Esophagus squamous epithelium (tissue), 5 donors: ENCODE measurements at regions not wholly inside any gene's neighbourhood (a gene's known extent, or its start where the extent isn't known, plus 50 kb on each side); places are given as distances from the start of the nearest gene placed in this dataset.

Source experiments
- DNase-seq: peaks from one replicate; lab custom pipeline; 2025; lab: John Stamatoyannopoulos, UW
- H3K27ac ChIP-seq, 4 donors: fragments of 200-600 bp; sonication (generic); one replicate each; pipeline ENCODE4 v1.5.1; 2016 to 2019; ENCODE audit warnings: mild to moderate bottlenecking in 1 of 4
- H3K27me3 ChIP-seq, 4 donors: fragments of 200-600 bp; sonication (generic); 1 replicate in 3 of 4; 2 replicates in 1 of 4; pipeline versions ENCODE4 v1.5.1 to v1.6.0; 2017 to 2021; ENCODE audit warnings: antibody characterized with exemption in 1 of 4
- H3K36me3 ChIP-seq, 3 donors: fragments of 200-600 bp; sonication (generic); one replicate each; pipeline ENCODE4 v1.5.1; 2016 to 2019
- H3K4me1 ChIP-seq, 3 donors: fragments of 200-600 bp; sonication (generic); one replicate each; pipeline ENCODE4 v1.5.1; 2017 to 2019
- H3K4me3 ChIP-seq, 4 donors: fragments of 200-600 bp; sonication (generic); 1 replicate in 3 of 4; 2 replicates in 1 of 4; pipeline ENCODE4 v1.5.1; 2016 to 2019; ENCODE audit warnings: mild to moderate bottlenecking in 2 of 4, moderate library complexity in 1 of 4
- H3K9me3 ChIP-seq, 3 donors: fragments of 200-600 bp; sonication (generic); one replicate each; pipeline ENCODE4 v1.5.1; 2016 to 2019
- CTCF ChIP-seq, 6 experiments: fragments of 450-650 bp in 4 of 6; fragments of 200-600 bp in 2 of 6; sonication (generic) in 2 of 6; IDR thresholded peaks; one replicate each; pipeline ENCODE4 v1.5.1; 2016 to 2019; ENCODE audit warnings: antibody characterized with exemption in 6 of 6, mild to moderate bottlenecking in 4 of 6, moderate library complexity in 4 of 6
- POLR2A ChIP-seq, 4 donors: fragments of 450-650 bp; IDR thresholded peaks; one replicate each; pipeline ENCODE4 v1.6.1; 2017; ENCODE audit warnings: antibody characterized with exemption in 4 of 4, mild to moderate bottlenecking in 4 of 4, moderate library complexity in 3 of 4
- WGBS, 2 donors: methylation state at CpG; one replicate each; pipeline ENCODE4 v1.1.5; 2018; 5-methylcytosine and 5-hydroxymethylcytosine counted together
- intact Hi-C: fragments of 100-400 bp; cut with DNase I; formaldehyde crosslinking; loops from one replicate; pipeline ENCODE4 v1.15.0; 2022
- donor health status: DM: yes; HTN: yes; CAD: no.

GRCh38 chr6:8329562-8329961, 105.8 kb downstream of the SLC35B3 start:
- no peak overlapping the region for H3K4me3 ChIP-seq
- 48 to 55% methylated on average over 8 of the region's 8 CpGs for WGBS, 2 donors
- H3K27me3 ChIP-seq = no peaks in the 10 kb centered on the region
- no peak overlapping the region for H3K27ac ChIP-seq
- intact Hi-C loops = no loop called here
- no peak for DNase-seq
- TF ChIP-seq CTCF (IDR thresholded peaks at IDR 0.05) = no peak
- no peak for TF ChIP-seq POLR2A (IDR thresholded peaks at IDR 0.05)
- H3K9me3 ChIP-seq = no peaks in the 10 kb centered on the region
- H3K36me3 ChIP-seq = no peaks in the 10 kb centered on the region
- peaks cover 0 to 9% (median 0%) of the 10 kb centered on the region in 3 donors for H3K4me1 ChIP-seq

DNA sequence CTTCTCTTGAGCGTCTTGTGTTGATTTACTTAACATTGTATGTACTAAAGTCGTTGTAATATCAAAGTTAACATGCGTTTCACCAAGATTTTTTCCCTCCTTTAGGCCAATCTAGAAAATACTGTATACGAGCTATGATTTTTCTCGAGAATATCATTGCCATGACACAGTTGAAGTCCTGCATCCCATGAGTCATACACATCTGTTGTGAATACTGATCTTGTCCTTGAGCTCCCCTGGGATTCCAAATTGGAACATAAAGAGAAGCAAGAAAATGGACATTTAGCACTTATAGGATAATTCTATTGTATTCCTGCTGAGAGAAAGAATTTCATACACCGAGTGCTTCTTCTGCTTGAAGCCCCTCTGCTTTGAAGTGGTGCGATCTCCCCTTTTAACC, 109.6 kb downstream of the SLC35B3 start:
- no peak for DNase-seq
- no peak overlapping the region for H3K4me3 ChIP-seq
- no peaks in the 10 kb centered on the region for H3K27me3 ChIP-seq
- H3K36me3 ChIP-seq = no peaks in the 10 kb centered on the region
- intact Hi-C loops = no loop called here
- WGBS, 2 donors = 79 to 89% methylated on average over 7 of the region's 7 CpGs
- H3K4me1 ChIP-seq = no peaks in the 10 kb centered on the region
- TF ChIP-seq POLR2A (IDR thresholded peaks at IDR 0.05) (no peak), CTCF (IDR thresholded peaks at IDR 0.05) (no peak)
- H3K27ac ChIP-seq = no peak overlapping the region
- H3K9me3 ChIP-seq = no peaks in the 10 kb centered on the region

DNA sequence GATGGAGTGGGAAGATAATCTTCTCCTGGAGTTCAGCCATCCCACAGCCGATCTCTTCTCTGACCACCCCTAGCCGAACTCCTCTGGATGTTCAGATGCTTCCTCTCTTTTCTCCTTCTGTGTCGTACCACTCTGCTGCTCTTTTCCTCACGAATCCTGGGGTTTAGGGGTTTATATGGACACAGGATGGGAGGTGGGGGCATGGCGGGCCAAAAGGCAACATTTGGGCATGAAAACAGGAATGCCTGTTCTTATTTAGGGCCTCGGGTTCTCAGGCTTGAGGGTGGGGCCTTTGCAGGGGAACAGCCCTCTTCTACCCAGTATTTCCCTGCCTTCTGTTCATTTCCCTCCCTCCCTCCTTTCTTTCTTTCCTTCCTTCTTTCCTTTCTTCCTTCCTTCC, 112.7 kb downstream of the SLC35B3 start:
- Histone ChIP-seq H3K36me3 (no peaks in the 10 kb centered on the region), H3K27me3 (no peaks in the 10 kb centered on the region), H3K4me1 (no peaks in the 10 kb centered on the region), H3K4me3 (no peak overlapping the region), H3K27ac (no peak overlapping the region), H3K9me3 (no peaks in the 10 kb centered on the region)
- intact Hi-C loops = no loop called here
- TF ChIP-seq CTCF (IDR thresholded peaks at IDR 0.05) = no peak
- no peak for TF ChIP-seq POLR2A (IDR thresholded peaks at IDR 0.05)
- 78 to 83% methylated on average over 6 of the region's 6 CpGs for WGBS, 2 donors
- DNase-seq = no peak

GRCh38 chr6:8321671-8322404, 113.5 kb downstream of the SLC35B3 start:
- no peak for TF ChIP-seq CTCF (IDR thresholded peaks at IDR 0.05)
- WGBS, 2 donors = 58 to 85% methylated on average over 3 of the region's 3 CpGs
- H3K9me3 ChIP-seq = no peaks in the 10 kb centered on the region
- H3K27me3 ChIP-seq = no peaks in the 10 kb centered on the region
- H3K4me3 ChIP-seq = no peak overlapping the region
- DNase-seq = no peak
- no peaks in the 10 kb centered on the region for H3K4me1 ChIP-seq
- no peaks in the 10 kb centered on the region for H3K36me3 ChIP-seq
- H3K27ac ChIP-seq = no peak overlapping the region
- intact Hi-C loops = no loop called here

DNA sequence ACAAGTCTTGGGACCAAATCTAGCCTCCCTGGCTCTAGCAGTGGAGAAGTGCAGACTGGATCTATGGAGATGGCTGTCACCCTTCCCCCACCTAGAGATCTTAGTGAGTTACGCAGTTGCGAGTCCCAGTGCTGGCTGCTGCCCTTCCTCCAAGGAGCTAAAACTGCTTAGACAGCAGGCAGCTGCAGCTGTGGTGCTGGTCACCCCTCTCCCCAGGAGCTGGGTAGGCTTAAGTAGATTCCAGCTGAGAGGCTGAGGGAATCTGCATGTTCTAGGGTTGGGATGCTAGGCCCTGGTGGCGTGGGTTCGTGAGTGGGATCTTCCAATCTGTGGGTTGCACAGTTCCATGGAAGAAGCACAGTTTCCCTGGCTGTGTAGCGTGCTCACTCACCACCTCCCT, 120.2 kb downstream of the SLC35B3 start:
- no peaks in the 10 kb centered on the region for H3K36me3 ChIP-seq
- WGBS, 2 donors = 90 to 100% methylated on average over 4 to 5 of the region's 5 CpGs
- H3K4me1 ChIP-seq = no peaks in the 10 kb centered on the region
- no peak overlapping the region for H3K4me3 ChIP-seq
- H3K27me3 ChIP-seq = peaks cover 0 to 8% (median 0%) of the 10 kb centered on the region in 4 donors
- H3K27ac ChIP-seq = no peak overlapping the region
- TF ChIP-seq POLR2A (IDR thresholded peaks at IDR 0.05) (no peak), CTCF (IDR thresholded peaks at IDR 0.05) (no peak)
- intact Hi-C loops = no loop called here
- no peak for DNase-seq
- peaks cover 0 to under 1% (median 0%) of the 10 kb centered on the region in 3 donors for H3K9me3 ChIP-seq
